ENCODE measurements at regions not wholly inside any gene's neighbourhood (a gene's known extent, or its start where the extent isn't known, plus 50 kb on each side); places are given as distances from the start of the nearest gene placed in this dataset.
A peak's percentile ranks its signal among the peaks of the same experiment; 100 is the strongest.
"Not testable (repeated sequence)": the region's sequence is repeated elsewhere in the genome, so short reads cannot be mapped to it uniquely, and the experiment has no call there.

GRCh38 chr2:234398531-234398930, 98.3 kb downstream of the ARL4C start:
- no peak for DNase-seq
- H3K4me3 Mint-ChIP-seq: no peak overlapping the region
- H3K4me1 Mint-ChIP-seq (ENCODE audit: low read depth): peaks cover 50% of the 10 kb centered on the region
- no peaks in the 10 kb centered on the region for H3K9me3 Mint-ChIP-seq
- no peaks in the 10 kb centered on the region for H3K36me3 Mint-ChIP-seq (ENCODE audit: insufficient read depth)
- no peak for ATAC-seq
- no peaks in the 10 kb centered on the region for H3K27me3 Mint-ChIP-seq (ENCODE audit: low read depth)

- Mint-ChIP-seq H3K36me3 (ENCODE audit: insufficient read depth) (no peaks in the 10 kb centered on the region), H3K4me1 (ENCODE audit: low read depth) (peaks cover 63% of the 10 kb centered on the region), H3K4me3 (no peak overlapping the region), H3K27me3 (ENCODE audit: low read depth) (no peaks in the 10 kb centered on the region), H3K9me3 (no peaks in the 10 kb centered on the region)
- DNase-seq (no peak), ATAC-seq (no peak)
These were observed 100.9 kb downstream of the ARL4C start for GRCh38 chr2:234395891-234396420.

GRCh38 chr2:234394450-234394849, 102.4 kb downstream of the ARL4C start:
- Mint-ChIP-seq H3K4me1 (ENCODE audit: low read depth) (peaks cover 65% of the 10 kb centered on the region), H3K4me3 (no peak overlapping the region), H3K9me3 (no peaks in the 10 kb centered on the region), H3K27me3 (ENCODE audit: low read depth) (no peaks in the 10 kb centered on the region), H3K36me3 (ENCODE audit: insufficient read depth) (no peaks in the 10 kb centered on the region)
- no peak for DNase-seq
- no peak for ATAC-seq

- ATAC-seq (peak in 1 of 2 donors; percentile 32), DNase-seq (no peak)
- Mint-ChIP-seq H3K36me3 (ENCODE audit: insufficient read depth) (no peaks in the 10 kb centered on the region), H3K27me3 (ENCODE audit: low read depth) (no peaks in the 10 kb centered on the region), H3K4me1 (ENCODE audit: low read depth) (peaks cover 62% of the 10 kb centered on the region), H3K9me3 (no peaks in the 10 kb centered on the region), H3K4me3 (peak overlapping the region; percentile 17)
These were observed 103.5 kb downstream of the ARL4C start for GRCh38 chr2:234393354-234393753.

- ATAC-seq: no peak
These were observed 104.8 kb downstream of the ARL4C start for GRCh38 chr2:234392041-234392615.

GRCh38 chr2:234391625-234392024, 105.3 kb downstream of the ARL4C start:
- ATAC-seq (peak in 1 of 2 donors; percentile 43), DNase-seq (no peak)
- Mint-ChIP-seq H3K4me3 (no peak overlapping the region), H3K4me1 (ENCODE audit: low read depth) (peaks cover 58% of the 10 kb centered on the region), H3K36me3 (ENCODE audit: insufficient read depth) (no peaks in the 10 kb centered on the region), H3K9me3 (no peaks in the 10 kb centered on the region), H3K27me3 (ENCODE audit: low read depth) (no peaks in the 10 kb centered on the region)

More at GRCh38 chr2:234392041-234392615, 104.8 kb downstream of the ARL4C start:
- DNase-seq: no peak
- peaks cover 60% of the 10 kb centered on the region for H3K4me1 Mint-ChIP-seq (ENCODE audit: low read depth)
- no peak overlapping the region for H3K4me3 Mint-ChIP-seq
- H3K27me3 Mint-ChIP-seq (ENCODE audit: low read depth): no peaks in the 10 kb centered on the region
- H3K9me3 Mint-ChIP-seq: no peaks in the 10 kb centered on the region
- H3K36me3 Mint-ChIP-seq (ENCODE audit: insufficient read depth): no peaks in the 10 kb centered on the region

GRCh38 chr2:234389661-234390060, 107.2 kb downstream of the ARL4C start:
- peaks cover 46% of the 10 kb centered on the region for H3K4me1 Mint-ChIP-seq (ENCODE audit: low read depth)
- not testable (repeated sequence) for H3K9me3 Mint-ChIP-seq; H3K27me3 Mint-ChIP-seq (ENCODE audit: low read depth); ATAC-seq; DNase-seq; H3K36me3 Mint-ChIP-seq (ENCODE audit: insufficient read depth); H3K4me3 Mint-ChIP-seq

- no peaks in the 10 kb centered on the region for H3K27me3 Mint-ChIP-seq (ENCODE audit: low read depth)
- H3K4me3 Mint-ChIP-seq: no peak overlapping the region
- ATAC-seq (no peak), DNase-seq (no peak)
- H3K4me1 Mint-ChIP-seq (ENCODE audit: low read depth): peaks cover 35% of the 10 kb centered on the region
- no peaks in the 10 kb centered on the region for H3K9me3 Mint-ChIP-seq
- H3K36me3 Mint-ChIP-seq (ENCODE audit: insufficient read depth): no peaks in the 10 kb centered on the region
These were observed 108.3 kb downstream of the ARL4C start for GRCh38 chr2:234388591-234388990.

GRCh38 chr2:234386971-234387370, 109.9 kb downstream of the ARL4C start:
- Mint-ChIP-seq H3K36me3 (ENCODE audit: insufficient read depth) (no peaks in the 10 kb centered on the region), H3K9me3 (no peaks in the 10 kb centered on the region), H3K4me1 (ENCODE audit: low read depth) (peaks cover 19% of the 10 kb centered on the region), H3K4me3 (no peak overlapping the region), H3K27me3 (ENCODE audit: low read depth) (no peaks in the 10 kb centered on the region)
- no peak for DNase-seq
- no peak for ATAC-seq

GRCh38 chr2:234382131-234382530, 114.8 kb downstream of the ARL4C start:
- no peak for ATAC-seq
- no peak for DNase-seq
- Mint-ChIP-seq H3K4me1 (ENCODE audit: low read depth) (peaks cover 2% of the 10 kb centered on the region), H3K9me3 (no peaks in the 10 kb centered on the region), H3K27me3 (ENCODE audit: low read depth) (no peaks in the 10 kb centered on the region), H3K4me3 (no peak overlapping the region), H3K36me3 (ENCODE audit: insufficient read depth) (no peaks in the 10 kb centered on the region)

GRCh38 chr2:234378958-234379357, 117.9 kb downstream of the ARL4C start:
- DNase-seq; H3K4me3 Mint-ChIP-seq; H3K36me3 Mint-ChIP-seq (ENCODE audit: insufficient read depth); ATAC-seq; H3K4me1 Mint-ChIP-seq (ENCODE audit: low read depth); H3K9me3 Mint-ChIP-seq; H3K27me3 Mint-ChIP-seq (ENCODE audit: low read depth): not testable (repeated sequence)

GRCh38 chr2:234378440-234378839, 118.4 kb downstream of the ARL4C start:
- Mint-ChIP-seq H3K36me3 (ENCODE audit: insufficient read depth) (no peaks in the 10 kb centered on the region), H3K4me1 (ENCODE audit: low read depth) (peaks cover 13% of the 10 kb centered on the region), H3K9me3 (no peaks in the 10 kb centered on the region), H3K27me3 (ENCODE audit: low read depth) (no peaks in the 10 kb centered on the region), H3K4me3 (no peak overlapping the region)
- DNase-seq: no peak
- no peak for ATAC-seq

GRCh38 chr2:234377761-234378391, 119.0 kb downstream of the ARL4C start:
- Mint-ChIP-seq H3K9me3 (no peaks in the 10 kb centered on the region), H3K4me1 (ENCODE audit: low read depth) (peaks cover 19% of the 10 kb centered on the region)

GRCh38 chr2:234376229-234376628, 120.7 kb downstream of the ARL4C start:
- Mint-ChIP-seq H3K36me3 (ENCODE audit: insufficient read depth) (no peaks in the 10 kb centered on the region), H3K27me3 (ENCODE audit: low read depth) (no peaks in the 10 kb centered on the region), H3K4me3 (no peak overlapping the region), H3K4me1 (ENCODE audit: low read depth) (peaks cover 34% of the 10 kb centered on the region), H3K9me3 (no peaks in the 10 kb centered on the region)
- DNase-seq: no peak
- no peak for ATAC-seq

More at GRCh38 chr2:234377761-234378391, 119.0 kb downstream of the ARL4C start:
- ATAC-seq (no peak), DNase-seq (no peak)
- no peak overlapping the region for H3K4me3 Mint-ChIP-seq
- no peaks in the 10 kb centered on the region for H3K27me3 Mint-ChIP-seq (ENCODE audit: low read depth)
- no peaks in the 10 kb centered on the region for H3K36me3 Mint-ChIP-seq (ENCODE audit: insufficient read depth)

- H3K27me3 Mint-ChIP-seq (ENCODE audit: low read depth): no peaks in the 10 kb centered on the region
- H3K36me3 Mint-ChIP-seq (ENCODE audit: insufficient read depth): no peaks in the 10 kb centered on the region
- peaks cover 41% of the 10 kb centered on the region for H3K4me1 Mint-ChIP-seq (ENCODE audit: low read depth)
- ATAC-seq (no peak), DNase-seq (no peak)
- no peaks in the 10 kb centered on the region for H3K9me3 Mint-ChIP-seq
- no peak overlapping the region for H3K4me3 Mint-ChIP-seq
These were observed 121.6 kb downstream of the ARL4C start for GRCh38 chr2:234375176-234375880.

Measured in activated T-cell treated with anti-CD3 and anti-CD28 coated beads, Interleukin-2, amount 50 U/mL, for 4 hours (primary cell).